ENCODE measurements at regions not wholly inside any gene's neighbourhood (a gene's known extent, or its start where the extent isn't known, plus 50 kb on each side); places are given as distances from the start of the nearest gene placed in this dataset.

GRCh38 chr11:80393210-80393609 lies 952.4 kb upstream of the TENM4 start:
- Histone ChIP-seq H3K36me3 (replicated peaks) (no peaks in the 10 kb centered on the region), H3K27me3 (replicated peaks) (no peaks in the 10 kb centered on the region), H3K4me3 (ENCODE audit: low read depth, low read length) (no peak overlapping the region), H3K27ac (no peak overlapping the region)
- in situ Hi-C loops (cut with HindIII; ENCODE audit: low pct_ligation_motif_present, low sequenced_read_pairs) = no loop called here
- no peak for TF ChIP-seq CTCF (IDR thresholded peaks at IDR 0.05; ENCODE audit: low read depth, low read length, missing control alignments)
- DNase-seq = no peak

- in situ Hi-C loops (cut with HindIII; ENCODE audit: low pct_ligation_motif_present, low sequenced_read_pairs) = no loop called here
- DNase-seq = no peak
- H3K27ac ChIP-seq = no peak overlapping the region
Observed at GRCh38 chr11:80390505-80390904, 949.7 kb upstream of the TENM4 start.

GRCh38 chr11:80388536-80388935 lies 947.7 kb upstream of the TENM4 start:
- H3K27me3 ChIP-seq (replicated peaks) = no peaks in the 10 kb centered on the region
- no peak for TF ChIP-seq CTCF (IDR thresholded peaks at IDR 0.05; ENCODE audit: low read depth, low read length, missing control alignments)
- no peak overlapping the region for H3K27ac ChIP-seq
- no peak overlapping the region for H3K4me3 ChIP-seq (ENCODE audit: low read depth, low read length)
- no peak for DNase-seq
- in situ Hi-C loops (cut with HindIII; ENCODE audit: low pct_ligation_motif_present, low sequenced_read_pairs) = no loop called here
- no peaks in the 10 kb centered on the region for H3K36me3 ChIP-seq (replicated peaks)

More at GRCh38 chr11:80390505-80390904, 949.7 kb upstream of the TENM4 start:
- no peaks in the 10 kb centered on the region for H3K27me3 ChIP-seq (replicated peaks)
- TF ChIP-seq CTCF (IDR thresholded peaks at IDR 0.05; ENCODE audit: low read depth, low read length, missing control alignments) = no peak
- no peaks in the 10 kb centered on the region for H3K36me3 ChIP-seq (replicated peaks)
- H3K4me3 ChIP-seq (ENCODE audit: low read depth, low read length) = no peak overlapping the region

GRCh38 chr11:80388130-80388529 lies 947.3 kb upstream of the TENM4 start:
- in situ Hi-C loops (cut with HindIII; ENCODE audit: low pct_ligation_motif_present, low sequenced_read_pairs) = no loop called here
- no peak for TF ChIP-seq CTCF (IDR thresholded peaks at IDR 0.05; ENCODE audit: low read depth, low read length, missing control alignments)

GRCh38 chr11:80383655-80384054 lies 942.8 kb upstream of the TENM4 start:
- Histone ChIP-seq H3K4me3 (ENCODE audit: low read depth, low read length) (no peak overlapping the region), H3K36me3 (replicated peaks) (no peaks in the 10 kb centered on the region), H3K27me3 (replicated peaks) (no peaks in the 10 kb centered on the region), H3K27ac (no peak overlapping the region)
- in situ Hi-C loops (cut with HindIII; ENCODE audit: low pct_ligation_motif_present, low sequenced_read_pairs) = no loop called here
- no peak for DNase-seq
- TF ChIP-seq CTCF (IDR thresholded peaks at IDR 0.05; ENCODE audit: low read depth, low read length, missing control alignments) = no peak

More at GRCh38 chr11:80388130-80388529, 947.3 kb upstream of the TENM4 start:
- no peak overlapping the region for H3K27ac ChIP-seq
- no peak overlapping the region for H3K4me3 ChIP-seq (ENCODE audit: low read depth, low read length)
- no peaks in the 10 kb centered on the region for H3K27me3 ChIP-seq (replicated peaks)
- DNase-seq = no peak
- H3K36me3 ChIP-seq (replicated peaks) = no peaks in the 10 kb centered on the region

GRCh38 chr11:80379620-80380278 lies 938.9 kb upstream of the TENM4 start:
- Histone ChIP-seq H3K27me3 (replicated peaks) (no peaks in the 10 kb centered on the region), H3K4me3 (ENCODE audit: low read depth, low read length) (no peak overlapping the region), H3K36me3 (replicated peaks) (no peaks in the 10 kb centered on the region), H3K27ac (no peak overlapping the region)
- no peak for TF ChIP-seq CTCF (IDR thresholded peaks at IDR 0.05; ENCODE audit: low read depth, low read length, missing control alignments)
- no peak for DNase-seq
- in situ Hi-C loops (cut with HindIII; ENCODE audit: low pct_ligation_motif_present, low sequenced_read_pairs) = no loop called here

Data from brain microvascular endothelial cell (primary cell).